Astrocyte (in vitro differentiated cells and primary cell): ENCODE measurements at regions not wholly inside any gene's neighbourhood (a gene's known extent, or its start where the extent isn't known, plus 50 kb on each side); places are given as distances from the start of the nearest gene placed in this dataset.

Source experiments
- DNase-seq: peaks from one replicate; pipeline ENCODE4 v3.0.0-alpha.2; 2010; ENCODE audit warnings: low read depth
- FAIRE-seq: peaks from 2 replicates; lab custom pipeline; 2011; peaks lifted over from hg19 to GRCh38; lab: Jason Lieb, UNC
- H2AFZ ChIP-seq: 2 replicates; pipeline ENCODE4 v1.6.0; 2012; ENCODE audit warnings: low read depth, low read length, inconsistent platforms
- H3K27ac ChIP-seq: 2 replicates; pipeline ENCODE4 v1.5.1; 2011; ENCODE audit warnings: low read depth, low read length, inconsistent platforms
- H3K27me3 ChIP-seq: 2 replicates; pipeline ENCODE4 v1.6.0; 2011; ENCODE audit warnings: low read length, inconsistent platforms; ENCODE audit not compliant: insufficient read depth
- H3K36me3 ChIP-seq: 2 replicates; pipeline ENCODE4 v1.5.1; 2011; ENCODE audit warnings: low read length, inconsistent platforms; ENCODE audit not compliant: insufficient read depth
- H3K4me1 ChIP-seq: 2 replicates; pipeline ENCODE4 v1.5.1; 2011; ENCODE audit warnings: low read length, inconsistent platforms; ENCODE audit not compliant: insufficient read depth
- H3K4me2 ChIP-seq: 2 replicates; pipeline ENCODE4 v1.6.0; 2012; ENCODE audit warnings: low read length, inconsistent platforms
- H3K4me3 ChIP-seq: 2 replicates; pipeline ENCODE4 v1.5.1; 2011; ENCODE audit warnings: low read depth, mild to moderate bottlenecking, low read length, inconsistent platforms; ENCODE audit not compliant: insufficient read depth
- H3K79me2 ChIP-seq: 2 replicates; pipeline ENCODE4 v1.6.0; 2012; ENCODE audit warnings: mild to moderate bottlenecking, low read length, inconsistent platforms; ENCODE audit not compliant: insufficient read depth
- H3K9ac ChIP-seq: 2 replicates; pipeline ENCODE4 v1.6.0; 2012; ENCODE audit warnings: mild to moderate bottlenecking, low read length, inconsistent platforms
- H3K9me3 ChIP-seq: 2 replicates; pipeline ENCODE4 v1.5.1; 2012; ENCODE audit warnings: low read depth, mild to moderate bottlenecking, low read length, inconsistent platforms; ENCODE audit not compliant: insufficient read depth
- H4K20me1 ChIP-seq: 2 replicates; pipeline ENCODE4 v1.6.0; 2012; ENCODE audit warnings: low read length, inconsistent platforms; ENCODE audit not compliant: insufficient read depth
- H3K27ac Mint-ChIP-seq: one replicate; pipeline ENCODE4 v1.8.0; 2021; ENCODE audit warnings: mild to moderate bottlenecking, mixed read lengths; ENCODE audit not compliant: unreplicated experiment
- H3K27me3 Mint-ChIP-seq: one replicate; pipeline ENCODE4 v1.8.0; 2021; ENCODE audit warnings: low read depth, mixed read lengths; ENCODE audit not compliant: unreplicated experiment
- H3K36me3 Mint-ChIP-seq: one replicate; pipeline ENCODE4 v1.8.0; 2021; ENCODE audit warnings: low read depth, mixed read lengths; ENCODE audit not compliant: unreplicated experiment
- H3K4me1 Mint-ChIP-seq: one replicate; pipeline ENCODE4 v1.8.0; 2021; ENCODE audit warnings: low read depth, mixed read lengths; ENCODE audit not compliant: unreplicated experiment
- H3K4me3 Mint-ChIP-seq: one replicate; pipeline ENCODE4 v1.8.0; 2021; ENCODE audit warnings: mild to moderate bottlenecking, moderate library complexity, mixed read lengths; ENCODE audit not compliant: unreplicated experiment
- H3K9me3 Mint-ChIP-seq: one replicate; pipeline ENCODE4 v1.8.0; 2021; ENCODE audit warnings: mild to moderate bottlenecking, mixed read lengths; ENCODE audit not compliant: unreplicated experiment
- CTCF ChIP-seq: IDR thresholded peaks from 2 replicates; pipeline ENCODE4 v1.5.1; 2011; ENCODE audit warnings: low read depth, mild to moderate bottlenecking, inconsistent platforms, low read length, moderate library complexity; ENCODE audit not compliant: insufficient read depth
- EZH2 ChIP-seq: IDR thresholded peaks from 2 replicates; pipeline ENCODE4 v1.6.1; 2012; ENCODE audit warnings: mild to moderate bottlenecking, low read length, inconsistent platforms; ENCODE audit not compliant: insufficient read depth

GRCh38 chr4:17284323-17285175, 227.3 kb downstream of the QDPR start:
- H3K27me3 ChIP-seq, result no peaks in the 10 kb centered on the region
- H3K79me2 ChIP-seq, result no peaks in the 10 kb centered on the region
- H3K4me1 ChIP-seq, result no peaks in the 10 kb centered on the region
- no peaks in the 10 kb centered on the region for H3K36me3 ChIP-seq
- no peaks in the 10 kb centered on the region for H3K9me3 ChIP-seq
- Mint-ChIP-seq H3K9me3 (no peaks in the 10 kb centered on the region), H3K27me3 (no peaks in the 10 kb centered on the region), H3K27ac (no peak overlapping the region), H3K36me3 (no peaks in the 10 kb centered on the region), H3K4me1 (no peaks in the 10 kb centered on the region), H3K4me3 (no peak overlapping the region)
- no peaks in the 10 kb centered on the region for H4K20me1 ChIP-seq
- FAIRE-seq (no peak), DNase-seq (no peak)
- H3K4me2 ChIP-seq, result no peak overlapping the region
- H2AFZ ChIP-seq, result no peak overlapping the region
- no peak overlapping the region for H3K9ac ChIP-seq
- H3K27ac ChIP-seq, result no peak overlapping the region
- no peak for TF ChIP-seq EZH2
- no peak for TF ChIP-seq CTCF
- H3K4me3 ChIP-seq, result no peak overlapping the region

DNA sequence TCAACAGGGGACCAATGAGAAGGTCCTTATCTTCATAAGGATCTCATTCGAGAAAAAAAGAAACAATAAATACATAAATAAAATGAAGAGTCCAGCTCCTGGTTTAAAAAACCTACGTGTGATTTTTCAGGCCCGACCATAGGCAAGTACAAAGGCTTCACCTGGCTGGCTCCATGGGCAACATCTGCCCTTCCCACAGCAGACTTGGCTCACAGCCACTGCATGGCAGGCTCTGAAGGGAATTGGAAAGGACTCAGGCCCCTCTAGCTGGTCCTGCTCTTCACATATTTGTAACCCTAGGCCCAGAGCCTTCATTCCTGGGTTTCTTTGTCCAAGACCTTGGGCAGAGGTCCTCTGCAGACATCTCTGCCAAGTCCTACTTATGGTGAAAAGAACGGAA, 228.1 kb downstream of the QDPR start:
- no peak overlapping the region for H3K27ac Mint-ChIP-seq
- H3K36me3 Mint-ChIP-seq, result no peaks in the 10 kb centered on the region
- H3K9me3 Mint-ChIP-seq, result no peaks in the 10 kb centered on the region
- Histone ChIP-seq H3K9me3 (no peaks in the 10 kb centered on the region), H3K9ac (no peak overlapping the region), H3K27me3 (no peaks in the 10 kb centered on the region), H3K36me3 (no peaks in the 10 kb centered on the region), H3K27ac (no peak overlapping the region), H3K79me2 (no peaks in the 10 kb centered on the region), H2AFZ (no peak overlapping the region), H4K20me1 (no peaks in the 10 kb centered on the region), H3K4me3 (no peak overlapping the region), H3K4me2 (no peak overlapping the region), H3K4me1 (no peaks in the 10 kb centered on the region)
- no peak for FAIRE-seq
- TF ChIP-seq CTCF (no peak), EZH2 (no peak)
- H3K27me3 Mint-ChIP-seq, result no peaks in the 10 kb centered on the region
- DNase-seq, result no peak
- H3K4me3 Mint-ChIP-seq, result no peak overlapping the region
- no peaks in the 10 kb centered on the region for H3K4me1 Mint-ChIP-seq

GRCh38 chr4:17283251-17283650, 228.6 kb downstream of the QDPR start:
- Histone ChIP-seq H3K9ac (no peak overlapping the region), H3K27ac (no peak overlapping the region), H3K9me3 (no peaks in the 10 kb centered on the region), H3K36me3 (no peaks in the 10 kb centered on the region), H4K20me1 (no peaks in the 10 kb centered on the region), H3K79me2 (no peaks in the 10 kb centered on the region), H3K4me1 (no peaks in the 10 kb centered on the region), H3K4me3 (no peak overlapping the region), H2AFZ (no peak overlapping the region), H3K27me3 (no peaks in the 10 kb centered on the region), H3K4me2 (no peak overlapping the region)
- FAIRE-seq (no peak), DNase-seq (no peak)
- Mint-ChIP-seq H3K9me3 (no peaks in the 10 kb centered on the region), H3K4me3 (no peak overlapping the region), H3K36me3 (no peaks in the 10 kb centered on the region), H3K27ac (no peak overlapping the region), H3K27me3 (no peaks in the 10 kb centered on the region), H3K4me1 (no peaks in the 10 kb centered on the region)
- TF ChIP-seq EZH2 (no peak), CTCF (no peak)
